ENCODE measurements at regions not wholly inside any gene's neighbourhood (a gene's known extent, or its start where the extent isn't known, plus 50 kb on each side); places are given as distances from the start of the nearest gene placed in this dataset.

DNA sequence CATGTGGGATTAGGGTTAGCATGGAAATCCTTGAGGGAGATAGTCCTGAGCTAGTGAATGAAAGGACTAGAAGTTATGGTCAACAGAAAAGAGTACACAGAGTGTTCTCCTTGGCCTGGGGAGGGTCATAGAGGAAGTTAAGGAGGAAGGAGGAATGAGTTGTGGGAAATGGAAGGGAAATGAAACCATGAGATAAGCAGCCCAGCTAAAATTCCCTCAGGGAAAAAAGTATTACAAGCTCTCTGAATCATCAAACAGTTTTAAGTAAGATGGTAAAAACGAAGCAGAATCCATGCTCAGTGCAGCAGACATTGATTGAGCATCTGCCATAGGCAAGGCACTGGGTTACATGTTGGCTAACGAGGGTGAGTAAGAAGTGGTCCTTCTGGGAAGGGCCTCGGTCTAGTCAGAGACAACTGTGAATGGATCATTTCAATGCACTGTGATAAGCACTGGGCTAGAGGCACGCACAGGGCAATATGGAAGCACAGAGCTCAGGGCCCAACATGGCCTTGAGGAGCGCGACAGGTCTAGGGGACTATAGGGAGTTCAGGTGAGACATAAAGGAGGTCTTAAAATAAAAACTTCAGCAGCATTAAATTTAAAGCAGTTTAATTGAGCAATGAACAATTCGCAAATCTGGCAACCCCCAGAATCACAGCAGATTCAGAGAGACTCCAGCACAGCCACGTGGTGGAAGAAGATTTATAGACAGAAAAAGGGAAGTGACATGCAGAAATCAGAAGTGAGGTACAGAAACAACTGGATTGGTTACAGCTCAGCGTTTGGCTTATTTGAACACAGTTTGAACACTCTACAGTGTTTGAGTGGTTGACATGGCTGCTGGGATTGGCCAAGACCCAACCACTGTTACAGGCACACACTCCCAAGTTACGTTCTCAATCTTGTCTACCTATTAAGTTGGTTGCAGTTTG, 219.5 kb downstream of the HLX start:
- no peak overlapping the region for H3K4me3 Mint-ChIP-seq (ENCODE audit: unreplicated experiment)
- no peak overlapping the region for H3K27ac Mint-ChIP-seq (ENCODE audit: unreplicated experiment)
- H3K27me3 Mint-ChIP-seq (ENCODE audit: insufficient read depth, unreplicated experiment) = peaks cover 5% of the 10 kb centered on the region
- TF ChIP-seq, protein P1, sequence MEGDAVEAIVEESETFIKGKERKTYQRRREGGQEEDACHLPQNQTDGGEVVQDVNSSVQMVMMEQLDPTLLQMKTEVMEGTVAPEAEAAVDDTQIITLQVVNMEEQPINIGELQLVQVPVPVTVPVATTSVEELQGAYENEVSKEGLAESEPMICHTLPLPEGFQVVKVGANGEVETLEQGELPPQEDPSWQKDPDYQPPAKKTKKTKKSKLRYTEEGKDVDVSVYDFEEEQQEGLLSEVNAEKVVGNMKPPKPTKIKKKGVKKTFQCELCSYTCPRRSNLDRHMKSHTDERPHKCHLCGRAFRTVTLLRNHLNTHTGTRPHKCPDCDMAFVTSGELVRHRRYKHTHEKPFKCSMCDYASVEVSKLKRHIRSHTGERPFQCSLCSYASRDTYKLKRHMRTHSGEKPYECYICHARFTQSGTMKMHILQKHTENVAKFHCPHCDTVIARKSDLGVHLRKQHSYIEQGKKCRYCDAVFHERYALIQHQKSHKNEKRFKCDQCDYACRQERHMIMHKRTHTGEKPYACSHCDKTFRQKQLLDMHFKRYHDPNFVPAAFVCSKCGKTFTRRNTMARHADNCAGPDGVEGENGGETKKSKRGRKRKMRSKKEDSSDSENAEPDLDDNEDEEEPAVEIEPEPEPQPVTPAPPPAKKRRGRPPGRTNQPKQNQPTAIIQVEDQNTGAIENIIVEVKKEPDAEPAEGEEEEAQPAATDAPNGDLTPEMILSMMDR (IDR thresholded peaks at IDR 0.05; ENCODE audit: insufficient read depth in 1 of 2, low read depth in 1 of 2, low read length in 1 of 2, severe bottlenecking in 1 of 2, unreplicated experiment in 1 of 2) = no peak
- no peaks in the 10 kb centered on the region for H3K4me1 ChIP-seq
- no peaks in the 10 kb centered on the region for H3K9me3 Mint-ChIP-seq (ENCODE audit: unreplicated experiment)
- no peaks in the 10 kb centered on the region for H3K9me3 ChIP-seq
- no peaks in the 10 kb centered on the region for H3K36me3 Mint-ChIP-seq (ENCODE audit: insufficient read depth, unreplicated experiment)
- ChIA-PET CTCF (no interaction called here), POLR2A (no interaction called here)
- intact Hi-C loops (cut with micrococcal nuclease; ENCODE audit: unreplicated experiment) = no loop called here
- no peaks in the 10 kb centered on the region for H3K36me3 ChIP-seq (ENCODE audit: control insufficient read depth, insufficient read depth, low read length)
- no TSS peak for BruUV-seq (replicated peaks)
- H3K27me3 ChIP-seq (replicated peaks; ENCODE audit: control insufficient read depth, insufficient read depth, low read length) = no peaks in the 10 kb centered on the region
- H3K4me1 Mint-ChIP-seq (ENCODE audit: low read depth, unreplicated experiment) = no peaks in the 10 kb centered on the region
- DNase-seq = no peak
- no peak overlapping the region for H3K4me3 ChIP-seq (ENCODE audit: low read depth, low read length)

DNA sequence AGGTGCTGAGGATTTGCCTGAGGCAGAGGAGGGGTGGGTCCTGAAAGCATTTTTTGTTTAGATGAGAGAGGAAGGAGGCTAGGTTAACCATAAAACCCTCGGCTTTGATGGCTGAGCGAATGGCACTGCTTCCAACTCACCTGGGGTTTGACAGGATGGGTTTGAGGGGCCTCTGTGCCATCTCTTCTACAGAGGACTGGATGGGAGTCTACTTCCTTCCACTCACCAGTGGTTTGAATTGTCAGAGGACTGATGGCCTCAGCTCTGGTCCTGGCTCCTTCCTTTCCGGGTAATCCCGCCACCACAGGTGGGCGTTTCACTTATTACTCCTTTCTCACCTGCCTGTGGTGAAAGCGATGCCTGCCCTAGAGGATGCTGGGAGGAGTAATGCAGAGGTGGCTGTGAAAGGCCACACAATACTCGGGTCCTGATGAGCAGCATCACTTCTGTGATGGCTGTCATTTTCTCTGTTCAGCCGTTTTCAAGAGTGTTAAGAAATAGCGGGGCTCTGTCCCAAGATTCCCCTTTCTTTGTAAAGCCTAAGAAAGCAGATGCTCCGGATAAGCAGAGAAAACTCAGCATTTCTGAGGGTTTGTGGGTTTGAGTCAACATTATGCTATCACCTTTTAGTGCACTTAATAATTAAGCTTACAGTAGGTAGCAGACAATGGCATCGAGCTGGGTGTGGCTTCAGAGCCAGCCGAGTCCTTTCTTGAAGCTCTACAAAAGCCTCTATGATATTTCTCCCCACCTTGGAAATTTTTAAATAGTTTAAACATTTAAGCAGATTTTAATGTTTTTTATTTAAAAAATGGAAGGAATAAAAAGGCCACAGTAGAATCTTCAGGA, 220.7 kb downstream of the HLX start:
- DNase-seq = no peak
- Mint-ChIP-seq H3K4me3 (ENCODE audit: unreplicated experiment) (no peak overlapping the region), H3K27ac (ENCODE audit: unreplicated experiment) (no peak overlapping the region), H3K27me3 (ENCODE audit: insufficient read depth, unreplicated experiment) (peaks cover 5% of the 10 kb centered on the region), H3K9me3 (ENCODE audit: unreplicated experiment) (no peaks in the 10 kb centered on the region), H3K4me1 (ENCODE audit: low read depth, unreplicated experiment) (no peaks in the 10 kb centered on the region), H3K36me3 (ENCODE audit: insufficient read depth, unreplicated experiment) (no peaks in the 10 kb centered on the region)
- no TSS peak for BruUV-seq (replicated peaks)
- H3K36me3 ChIP-seq (ENCODE audit: control insufficient read depth, insufficient read depth, low read length) = no peaks in the 10 kb centered on the region
- H3K4me3 ChIP-seq (ENCODE audit: low read depth, low read length) = no peak overlapping the region
- no peaks in the 10 kb centered on the region for H3K27me3 ChIP-seq (replicated peaks; ENCODE audit: control insufficient read depth, insufficient read depth, low read length)
- ChIA-PET POLR2A (no interaction called here), CTCF (no interaction called here)
- H3K4me1 ChIP-seq = no peaks in the 10 kb centered on the region
- intact Hi-C loops (cut with micrococcal nuclease; ENCODE audit: unreplicated experiment) = no loop called here
- H3K9me3 ChIP-seq = no peaks in the 10 kb centered on the region
- TF ChIP-seq, protein P1 (IDR thresholded peaks at IDR 0.05; ENCODE audit: insufficient read depth in 1 of 2, low read depth in 1 of 2, low read length in 1 of 2, severe bottlenecking in 1 of 2, unreplicated experiment in 1 of 2) = no peak

- Mint-ChIP-seq H3K9me3 (ENCODE audit: unreplicated experiment) (no peaks in the 10 kb centered on the region), H3K4me3 (ENCODE audit: unreplicated experiment) (no peak overlapping the region), H3K36me3 (ENCODE audit: insufficient read depth, unreplicated experiment) (no peaks in the 10 kb centered on the region), H3K27ac (ENCODE audit: unreplicated experiment) (no peak overlapping the region), H3K27me3 (ENCODE audit: insufficient read depth, unreplicated experiment) (peaks cover 5% of the 10 kb centered on the region), H3K4me1 (ENCODE audit: low read depth, unreplicated experiment) (peaks cover 4% of the 10 kb centered on the region)
- no TSS peak for BruUV-seq (replicated peaks)
- ChIA-PET CTCF (no interaction called here), POLR2A (no interaction called here)
- TF ChIP-seq, protein P1 (IDR thresholded peaks at IDR 0.05; ENCODE audit: insufficient read depth in 1 of 2, low read depth in 1 of 2, low read length in 1 of 2, severe bottlenecking in 1 of 2, unreplicated experiment in 1 of 2) = no peak
- DNase-seq = no peak
- Histone ChIP-seq H3K36me3 (ENCODE audit: control insufficient read depth, insufficient read depth, low read length) (no peaks in the 10 kb centered on the region), H3K4me1 (no peaks in the 10 kb centered on the region), H3K4me3 (ENCODE audit: low read depth, low read length) (no peak overlapping the region), H3K27me3 (replicated peaks; ENCODE audit: control insufficient read depth, insufficient read depth, low read length) (no peaks in the 10 kb centered on the region), H3K9me3 (no peaks in the 10 kb centered on the region)
- intact Hi-C loops (cut with micrococcal nuclease; ENCODE audit: unreplicated experiment) = no loop called here
Measured at GRCh38 chr1:221100611-221101010, 221.4 kb downstream of the HLX start.

All from Caco-2 (cell line).